WERI-Rb-1 (cell line): ENCODE measurements at regions not wholly inside any gene's neighbourhood (a gene's known extent, or its start where the extent isn't known, plus 50 kb on each side); places are given as distances from the start of the nearest gene placed in this dataset.

ENCODE experiments used
- DNase-seq: peaks from one replicate; pipeline ENCODE4 v3.0.0-alpha.2; 2020
- H3K27ac ChIP-seq: fragments of 250-450 bp; sonication (Bioruptor Pico); 2 replicates; pipeline ENCODE4 v1.5.1; 2020; ENCODE audit warnings: mild to moderate bottlenecking, moderate library complexity
- H3K27me3 ChIP-seq: fragments of 250-450 bp; sonication (Bioruptor Pico); 2 replicates; pipeline ENCODE4 v1.5.1; 2021; ENCODE audit warnings: mild to moderate bottlenecking, low read depth, moderate library complexity; ENCODE audit not compliant: insufficient read depth, severe bottlenecking
- H3K36me3 ChIP-seq: fragments of 250-450 bp; sonication (Bioruptor Pico); 2 replicates; pipeline ENCODE4 v1.5.1; 2020; ENCODE audit warnings: mild to moderate bottlenecking, moderate library complexity
- H3K4me3 ChIP-seq: 2 replicates; pipeline ENCODE4 v1.5.1; 2011; ENCODE audit warnings: low read depth, mild to moderate bottlenecking, control low read depth, low read length
- H3K9me3 ChIP-seq: fragments of 250-450 bp; sonication (Bioruptor Pico); 2 replicates; pipeline ENCODE4 v1.5.1; 2021; ENCODE audit warnings: mild to moderate bottlenecking, moderate library complexity; ENCODE audit not compliant: severe bottlenecking
- TF ChIP-seq, protein P1 (sequence below): IDR thresholded peaks from 2 replicates; pipeline ENCODE4 v1.5.1; 2011; ENCODE audit warnings: low read depth, mild to moderate bottlenecking, control low read depth, inconsistent platforms, low read length

DNA sequence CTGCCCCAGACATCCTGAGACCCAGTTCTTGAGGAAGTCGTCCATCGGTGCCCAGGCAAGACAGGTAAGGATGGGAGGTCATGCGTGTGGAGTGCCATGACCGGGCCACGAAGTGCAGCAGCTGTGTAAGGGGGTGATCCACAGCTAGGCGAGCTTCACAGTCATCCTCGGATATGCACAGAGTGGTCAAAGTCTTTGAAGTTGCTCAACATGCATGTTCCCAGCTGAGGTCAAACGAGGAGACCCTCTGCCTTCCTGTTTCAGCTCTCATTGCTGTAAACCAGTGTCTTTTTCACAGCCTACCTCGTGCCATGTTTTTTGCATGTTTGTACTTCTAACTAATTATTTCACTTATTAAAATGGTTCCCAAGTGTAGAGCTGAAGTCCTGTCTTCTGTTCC, 109.9 kb upstream of the TBL1X start:
- H3K27me3 ChIP-seq, result peaks cover 6% of the 10 kb centered on the region
- no peaks in the 10 kb centered on the region for H3K9me3 ChIP-seq
- no peak overlapping the region for H3K4me3 ChIP-seq
- TF ChIP-seq, protein P1, sequence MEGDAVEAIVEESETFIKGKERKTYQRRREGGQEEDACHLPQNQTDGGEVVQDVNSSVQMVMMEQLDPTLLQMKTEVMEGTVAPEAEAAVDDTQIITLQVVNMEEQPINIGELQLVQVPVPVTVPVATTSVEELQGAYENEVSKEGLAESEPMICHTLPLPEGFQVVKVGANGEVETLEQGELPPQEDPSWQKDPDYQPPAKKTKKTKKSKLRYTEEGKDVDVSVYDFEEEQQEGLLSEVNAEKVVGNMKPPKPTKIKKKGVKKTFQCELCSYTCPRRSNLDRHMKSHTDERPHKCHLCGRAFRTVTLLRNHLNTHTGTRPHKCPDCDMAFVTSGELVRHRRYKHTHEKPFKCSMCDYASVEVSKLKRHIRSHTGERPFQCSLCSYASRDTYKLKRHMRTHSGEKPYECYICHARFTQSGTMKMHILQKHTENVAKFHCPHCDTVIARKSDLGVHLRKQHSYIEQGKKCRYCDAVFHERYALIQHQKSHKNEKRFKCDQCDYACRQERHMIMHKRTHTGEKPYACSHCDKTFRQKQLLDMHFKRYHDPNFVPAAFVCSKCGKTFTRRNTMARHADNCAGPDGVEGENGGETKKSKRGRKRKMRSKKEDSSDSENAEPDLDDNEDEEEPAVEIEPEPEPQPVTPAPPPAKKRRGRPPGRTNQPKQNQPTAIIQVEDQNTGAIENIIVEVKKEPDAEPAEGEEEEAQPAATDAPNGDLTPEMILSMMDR, result no peak
- no peak for DNase-seq
- H3K27ac ChIP-seq, result no peak overlapping the region
- H3K36me3 ChIP-seq, result no peaks in the 10 kb centered on the region

DNA sequence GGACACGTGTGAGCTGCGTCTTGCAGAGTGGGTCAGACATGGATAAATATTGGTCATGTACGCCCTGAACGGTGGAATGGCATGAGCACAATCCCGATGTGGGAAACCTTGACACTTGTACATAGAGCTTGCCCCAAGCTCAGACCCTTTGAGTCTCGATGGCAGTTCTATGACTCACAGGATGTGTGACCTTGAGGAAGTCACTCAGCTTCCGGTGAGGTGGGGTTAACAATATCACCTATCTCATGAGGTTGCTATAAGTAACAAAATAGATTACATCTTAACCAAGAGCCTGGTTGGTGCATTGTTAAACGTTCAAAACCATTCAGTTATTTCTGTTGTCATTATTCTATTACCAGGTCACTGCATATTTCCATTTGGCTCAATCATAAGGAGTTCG, 109.1 kb upstream of the TBL1X start:
- H3K27ac ChIP-seq, result no peak overlapping the region
- H3K4me3 ChIP-seq, result no peak overlapping the region
- DNase-seq, result no peak
- no peaks in the 10 kb centered on the region for H3K36me3 ChIP-seq
- TF ChIP-seq, protein P1, result no peak
- H3K27me3 ChIP-seq, result peaks cover 6% of the 10 kb centered on the region
- H3K9me3 ChIP-seq, result no peaks in the 10 kb centered on the region

DNA sequence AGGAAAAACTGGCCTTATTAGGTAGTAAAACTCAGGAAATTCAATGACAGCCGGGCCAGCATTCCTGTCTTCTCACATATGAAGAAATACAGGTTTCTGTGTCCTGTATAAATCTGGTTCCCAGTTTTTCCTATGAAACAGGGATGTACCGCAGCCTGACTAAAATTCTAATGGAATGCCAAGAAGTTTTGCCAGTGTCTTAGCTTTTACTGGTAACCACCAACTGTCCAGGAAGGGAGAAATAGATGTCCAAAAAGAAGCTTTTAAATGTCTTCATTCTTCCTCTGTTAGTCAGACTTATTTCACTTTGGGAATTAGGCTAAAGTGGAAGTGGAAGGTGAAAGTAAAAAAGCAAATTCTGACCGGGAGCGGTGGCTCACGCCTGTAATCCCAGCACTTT, 108.0 kb upstream of the TBL1X start:
- no peak overlapping the region for H3K27ac ChIP-seq
- peaks cover 5% of the 10 kb centered on the region for H3K27me3 ChIP-seq
- no peak overlapping the region for H3K4me3 ChIP-seq
- no peaks in the 10 kb centered on the region for H3K36me3 ChIP-seq
- no peak for DNase-seq
- no peaks in the 10 kb centered on the region for H3K9me3 ChIP-seq
- TF ChIP-seq, protein P1, result no peak

DNA sequence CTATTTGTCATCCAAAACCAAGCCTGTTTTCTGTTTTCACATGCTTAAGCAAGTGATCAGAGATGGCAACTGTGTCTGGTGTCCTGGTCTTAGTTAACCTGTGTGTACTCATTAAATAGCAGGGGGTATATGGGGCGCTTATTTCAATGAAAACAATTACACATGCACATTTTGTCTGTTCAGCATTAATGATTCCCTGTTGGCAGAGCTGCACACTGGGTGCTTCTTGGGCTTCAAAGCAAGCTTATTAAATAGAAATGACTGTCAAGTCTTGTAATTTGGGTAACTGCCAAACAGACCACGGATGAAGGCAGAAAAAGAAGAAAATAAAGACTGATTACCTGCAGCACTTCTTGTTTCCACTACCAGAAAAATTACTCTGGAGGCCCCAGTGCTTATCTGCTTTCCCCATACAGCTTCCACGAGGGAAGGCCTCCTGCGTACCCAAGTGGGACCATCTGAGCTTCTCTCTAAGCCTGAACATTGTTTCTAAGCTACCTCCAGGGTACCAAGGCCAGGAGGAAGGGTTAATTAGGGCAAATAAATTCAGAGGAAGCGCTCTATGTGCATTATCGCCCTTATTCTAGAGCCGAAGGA, 107.2 kb upstream of the TBL1X start:
- Histone ChIP-seq H3K4me3 (no peak overlapping the region), H3K27ac (no peak overlapping the region), H3K9me3 (no peaks in the 10 kb centered on the region), H3K27me3 (peaks cover 5% of the 10 kb centered on the region), H3K36me3 (no peaks in the 10 kb centered on the region)
- no peak for DNase-seq
- TF ChIP-seq, protein P1, result no peak

DNA sequence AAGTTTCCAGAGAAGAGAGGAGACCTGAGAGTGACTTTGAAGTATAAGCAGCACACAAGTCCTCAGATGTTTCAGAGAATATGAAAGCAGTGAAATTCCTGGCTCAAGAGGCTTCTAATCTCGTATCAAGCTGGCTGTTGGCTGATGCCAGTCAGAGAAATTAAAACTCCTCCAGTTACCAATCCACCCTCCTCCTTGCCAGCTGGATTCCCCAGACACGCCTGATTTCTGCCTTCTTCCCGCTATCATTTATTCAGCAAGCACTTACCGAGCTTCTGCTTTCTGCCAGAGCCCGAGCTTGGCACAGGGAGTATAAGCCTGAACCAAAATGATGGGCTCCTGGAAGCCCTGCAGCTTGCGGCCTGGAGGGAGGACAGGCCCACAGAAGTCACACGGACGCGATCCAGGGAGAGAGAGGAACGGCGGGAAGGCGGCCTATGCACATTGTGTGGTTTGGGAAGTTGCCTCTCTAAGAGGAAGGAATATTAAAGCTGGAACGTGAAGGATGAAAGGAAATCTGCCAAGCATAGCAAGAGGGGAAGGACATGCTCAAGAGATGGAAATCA, 102.4 kb upstream of the TBL1X start:
- DNase-seq, result no peak
- Histone ChIP-seq H3K27me3 (peaks cover 6% of the 10 kb centered on the region), H3K27ac (no peak overlapping the region), H3K36me3 (no peaks in the 10 kb centered on the region), H3K9me3 (no peaks in the 10 kb centered on the region), H3K4me3 (no peak overlapping the region)
- TF ChIP-seq, protein P1, result no peak

DNA sequence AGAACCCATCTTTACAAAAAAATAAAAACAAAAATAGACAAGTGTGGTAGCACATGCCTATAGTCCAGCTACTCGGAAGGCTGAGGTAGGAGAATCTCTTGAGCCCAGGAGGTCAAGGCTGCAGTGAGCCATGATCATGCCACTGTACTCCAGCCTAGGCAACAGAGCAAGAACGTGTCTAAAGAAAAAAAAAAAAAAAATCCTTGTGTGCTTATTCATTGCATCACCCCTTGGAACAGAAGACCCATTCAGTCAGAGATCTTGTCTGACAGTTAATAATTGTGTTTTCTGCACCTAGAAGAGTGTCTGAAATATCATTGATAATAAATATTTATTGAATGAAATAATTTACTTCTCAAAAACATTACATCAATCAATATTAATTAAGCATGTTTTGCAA, 97.4 kb upstream of the TBL1X start:
- DNase-seq, result no peak
- no peaks in the 10 kb centered on the region for H3K9me3 ChIP-seq
- H3K4me3 ChIP-seq, result no peak overlapping the region
- H3K27ac ChIP-seq, result no peak overlapping the region
- no peaks in the 10 kb centered on the region for H3K36me3 ChIP-seq
- TF ChIP-seq, protein P1, result no peak
- peaks cover 14% of the 10 kb centered on the region for H3K27me3 ChIP-seq
